ENCODE measurements at regions not wholly inside any gene's neighbourhood (a gene's known extent, or its start where the extent isn't known, plus 50 kb on each side); places are given as distances from the start of the nearest gene placed in this dataset.

DNA sequence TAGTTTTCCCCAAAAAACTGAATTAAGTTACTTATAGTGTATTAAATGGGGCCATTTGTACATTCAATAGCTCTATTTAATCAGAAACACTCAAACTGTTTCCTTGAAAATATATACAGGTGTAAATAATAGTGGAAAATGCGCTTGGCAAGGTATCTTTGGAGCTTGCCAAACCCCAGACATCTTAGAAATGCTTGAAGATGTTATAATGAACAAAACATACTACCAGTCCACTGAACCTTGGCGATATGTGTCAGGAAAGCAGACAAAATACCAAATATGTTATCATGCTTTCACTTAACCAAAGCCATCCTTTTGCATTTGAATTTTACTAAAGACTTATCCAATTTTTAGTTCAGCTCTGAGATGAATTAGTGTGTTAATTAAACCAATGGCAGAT, 352.7 kb upstream of the SEMA3A start:
- DNase-seq (ENCODE audit: low spot score), result no peak

DNA sequence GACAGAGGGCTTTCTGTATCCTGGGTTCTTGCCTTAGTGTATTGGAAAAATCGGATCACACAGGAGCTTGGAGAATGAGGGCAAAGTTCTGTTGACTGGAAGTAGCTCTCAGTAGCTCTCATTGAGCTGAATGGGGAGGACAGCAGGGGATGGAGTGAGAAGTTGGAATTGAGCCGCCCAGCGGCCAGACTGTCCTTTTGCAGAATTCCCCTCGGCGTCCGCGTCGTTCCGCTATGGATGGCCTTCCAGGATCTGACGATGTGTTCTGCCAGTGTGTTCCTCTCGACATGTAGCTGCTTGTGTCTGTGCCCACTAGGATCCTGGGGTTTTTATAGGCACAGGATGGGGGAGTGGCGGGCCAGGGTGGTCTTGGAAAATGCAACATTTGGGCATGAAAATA, 351.8 kb upstream of the SEMA3A start:
- DNase-seq (ENCODE audit: low spot score), result no peak

GRCh38 chr7:84538268-84538667, 343.7 kb upstream of the SEMA3A start:
- no peak for DNase-seq (ENCODE audit: low spot score)

DNA sequence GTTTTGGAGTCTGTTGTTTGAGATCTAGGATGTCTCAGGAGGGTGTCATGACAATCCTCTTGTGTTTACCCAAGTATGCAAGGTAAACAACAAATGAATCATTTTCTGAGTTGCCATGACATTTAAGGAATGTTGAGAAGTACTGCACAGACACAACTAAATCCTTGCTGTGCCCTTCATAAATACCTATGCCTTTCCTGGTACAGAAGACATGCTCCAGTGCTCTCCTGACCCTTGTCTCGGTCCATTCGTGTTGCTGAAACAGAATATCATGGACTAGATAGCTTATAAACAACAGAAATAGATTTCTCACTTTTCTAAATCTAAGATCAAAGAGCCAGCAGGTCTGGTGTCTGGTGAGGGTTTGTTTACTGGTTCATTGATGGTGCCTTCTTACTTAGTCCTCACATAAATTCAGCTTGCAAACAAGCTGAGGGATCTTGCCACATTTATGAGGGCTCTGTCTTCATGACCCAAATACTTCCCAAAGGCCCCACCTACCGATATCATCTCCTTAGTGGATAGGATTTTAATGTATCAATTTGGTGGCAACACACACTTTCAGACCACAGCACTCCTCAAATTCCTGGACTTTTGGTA, 341.8 kb upstream of the SEMA3A start:
- DNase-seq (ENCODE audit: low spot score), result peak; percentile 30

DNA sequence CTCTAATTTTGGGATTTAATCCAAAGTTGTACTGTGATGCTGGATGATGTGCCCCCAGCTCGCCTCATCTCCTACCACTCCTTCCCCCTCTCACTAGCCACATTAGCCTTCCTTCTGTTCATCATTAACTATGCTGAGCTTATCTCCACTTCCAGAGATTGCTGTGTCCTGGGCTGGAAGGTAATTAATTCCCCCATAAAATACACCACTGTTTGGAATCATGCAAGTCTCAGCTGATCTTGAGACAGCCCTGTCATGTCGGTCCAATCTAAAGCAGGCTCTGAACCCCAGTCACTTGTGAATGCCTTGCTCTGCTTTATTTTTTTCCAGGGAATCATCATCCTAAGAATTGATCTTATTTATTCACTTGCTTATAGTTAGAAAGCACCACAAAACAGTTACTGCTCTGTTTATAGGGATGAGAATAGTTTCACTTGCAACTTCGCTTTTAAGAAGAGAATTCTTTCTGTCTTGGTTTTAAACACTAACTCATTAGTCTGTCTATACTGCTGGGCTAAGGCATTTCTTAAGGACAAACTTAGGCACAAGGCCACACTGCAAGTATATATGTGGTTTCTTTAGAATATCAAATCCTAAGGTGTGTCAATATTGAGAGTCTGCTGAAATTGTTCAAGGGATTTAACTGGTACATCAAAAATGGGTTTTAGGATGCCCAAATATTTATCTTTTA, 341.1 kb upstream of the SEMA3A start:
- DNase-seq (ENCODE audit: low spot score), result no peak

DNA sequence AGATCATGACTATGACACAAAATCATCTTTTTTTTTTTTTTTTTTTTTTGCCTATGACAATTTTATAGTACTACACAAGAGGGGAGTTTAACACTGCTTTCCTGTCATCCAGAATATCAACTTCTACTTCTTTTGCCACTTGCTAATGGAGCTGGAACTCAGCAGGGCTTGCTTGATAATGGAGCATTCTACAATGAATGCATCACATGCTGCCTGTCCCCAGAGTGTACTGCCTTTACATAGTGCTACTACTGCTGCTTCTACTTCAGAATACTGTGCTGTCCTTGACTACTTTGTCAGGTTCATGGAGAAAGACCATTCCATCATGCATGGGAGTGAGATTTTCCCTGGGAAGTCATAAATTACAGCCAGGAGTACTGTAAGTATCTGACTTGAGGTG, 338.6 kb upstream of the SEMA3A start:
- DNase-seq (ENCODE audit: low spot score), result no peak

DNA sequence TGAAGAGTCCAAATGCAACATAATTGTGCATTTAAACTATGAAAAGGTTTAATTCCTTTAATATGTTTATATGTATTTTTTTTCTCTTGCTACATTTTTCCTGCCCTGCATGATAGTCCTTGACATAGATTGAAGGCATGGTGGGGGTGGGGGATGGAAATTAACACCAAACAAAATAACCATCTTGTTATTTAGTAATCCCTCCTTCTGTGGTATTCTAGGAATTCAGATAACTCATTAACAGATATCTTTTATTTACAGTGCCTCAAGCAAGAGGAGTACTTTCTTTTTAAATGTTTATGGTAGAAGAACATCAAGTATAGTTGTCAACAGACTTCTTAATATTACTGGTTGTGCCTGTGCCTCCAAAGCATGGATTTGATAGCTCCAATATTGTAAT, 337.6 kb upstream of the SEMA3A start:
- no peak for DNase-seq (ENCODE audit: low spot score)

- DNase-seq (ENCODE audit: low spot score), result peak; percentile 25
Measured at GRCh38 chr7:84529480-84530205, 335.1 kb upstream of the SEMA3A start.

GRCh38 chr7:84528756-84529479, 334.3 kb upstream of the SEMA3A start:
- no peak for DNase-seq (ENCODE audit: low spot score)

DNA sequence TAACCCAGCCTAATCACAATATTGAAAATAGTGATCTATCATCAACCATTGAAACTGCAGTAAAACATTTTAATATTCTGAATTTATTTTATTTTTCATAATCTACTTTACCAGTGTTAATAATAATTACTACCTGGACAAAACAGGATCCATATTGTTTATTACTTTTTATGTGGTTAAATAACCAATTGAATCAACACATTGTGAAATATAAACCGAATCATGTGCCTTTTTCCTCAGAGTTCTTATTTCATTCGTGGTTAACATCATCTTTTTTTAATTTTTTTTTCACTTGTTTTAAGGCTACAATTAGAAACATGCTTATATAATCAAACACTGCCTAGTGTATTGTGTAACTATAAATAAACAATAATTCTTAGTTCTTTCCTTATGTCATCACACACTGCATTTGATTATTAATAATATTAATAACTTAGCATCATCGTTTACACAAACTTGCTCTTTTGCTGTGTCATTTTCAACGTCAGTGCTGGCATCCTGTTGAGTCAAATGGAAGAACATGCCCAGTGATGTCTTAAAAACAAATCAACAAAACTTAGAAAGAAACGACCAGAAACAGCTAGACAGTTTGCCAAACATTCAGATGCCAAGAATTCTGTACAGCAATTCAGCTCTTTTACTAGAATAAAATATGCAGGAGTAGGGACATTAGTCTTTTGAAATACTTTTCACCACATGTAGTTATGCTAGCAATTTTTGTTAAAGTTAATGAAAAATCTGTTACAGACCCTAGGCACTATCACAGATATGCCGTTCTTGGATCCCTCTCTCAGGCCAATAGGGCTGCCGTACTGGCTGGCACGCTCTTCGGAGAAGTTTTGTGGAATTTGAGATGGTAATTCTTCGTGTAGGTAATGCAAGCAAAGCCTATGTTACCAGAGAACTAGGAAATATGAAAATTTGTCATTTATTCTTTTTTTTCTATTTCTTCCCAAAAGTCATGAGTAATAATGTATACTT, 330.4 kb upstream of the SEMA3A start:
- DNase-seq (ENCODE audit: low spot score), result peak; percentile 31

DNA sequence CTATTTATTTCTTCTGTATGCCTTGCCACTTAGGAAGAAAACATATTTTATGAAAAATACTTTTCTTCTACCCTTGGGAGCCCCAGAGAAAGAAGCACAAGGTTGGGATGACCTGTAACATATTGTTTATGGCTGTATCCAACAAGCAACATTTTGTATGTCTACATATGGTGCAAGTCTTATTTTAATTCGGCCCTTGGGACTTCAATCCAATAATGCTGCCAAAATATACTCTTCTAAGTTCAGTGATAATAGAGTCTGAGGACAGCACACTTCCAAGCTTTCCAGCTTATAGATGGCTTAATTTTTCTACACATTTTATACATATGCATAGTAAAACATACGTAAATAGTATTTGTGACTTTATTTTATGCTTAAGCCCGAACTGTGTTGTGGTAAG, 318.5 kb upstream of the SEMA3A start:
- no peak for DNase-seq (ENCODE audit: low spot score)

GRCh38 chr7:84512055-84512454, 317.5 kb upstream of the SEMA3A start:
- DNase-seq (ENCODE audit: low spot score), result no peak

DNA sequence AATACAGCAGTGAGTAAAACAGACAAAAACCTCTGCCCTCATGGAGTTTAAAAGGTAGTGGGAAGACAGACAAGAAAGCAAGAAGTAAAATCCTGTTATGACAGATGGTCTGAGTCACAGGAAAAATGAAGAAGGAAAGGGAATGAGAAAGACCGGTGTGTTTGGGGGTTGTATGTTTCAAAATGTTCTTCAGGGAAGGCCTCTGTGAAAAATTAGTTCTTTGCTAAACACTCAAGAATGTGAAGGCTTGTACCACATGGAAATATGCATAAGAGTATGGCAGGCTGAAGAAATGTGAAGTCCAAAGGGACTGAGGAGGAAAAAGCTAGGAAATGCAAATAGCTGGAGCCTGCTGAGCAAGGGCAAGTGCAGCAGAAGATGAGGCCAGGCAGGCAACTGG, 315.9 kb upstream of the SEMA3A start:
- DNase-seq (ENCODE audit: low spot score), result no peak

DNA sequence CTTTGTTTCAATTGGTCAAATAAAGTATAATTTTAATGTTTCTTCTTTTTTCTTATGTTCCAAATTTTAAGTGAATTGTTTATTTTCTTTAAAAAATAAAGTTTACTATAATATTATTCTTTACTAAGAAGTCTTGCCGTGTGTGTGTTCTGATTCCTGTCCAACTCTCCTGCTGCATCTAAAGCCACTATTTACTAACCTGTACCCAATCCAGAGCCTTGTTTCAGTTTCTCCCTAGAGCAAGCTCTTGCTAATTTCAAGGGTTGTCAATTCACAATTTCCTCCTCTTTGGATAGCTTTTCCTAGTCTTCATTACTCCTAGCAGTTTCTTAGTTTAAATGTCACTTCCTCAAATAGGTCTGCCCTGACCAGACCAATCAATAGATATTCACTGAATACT, 314.9 kb upstream of the SEMA3A start:
- DNase-seq (ENCODE audit: low spot score), result no peak

- no peak for DNase-seq (ENCODE audit: low spot score)
Measured at GRCh38 chr7:84508606-84509005, 314.0 kb upstream of the SEMA3A start.

DNA sequence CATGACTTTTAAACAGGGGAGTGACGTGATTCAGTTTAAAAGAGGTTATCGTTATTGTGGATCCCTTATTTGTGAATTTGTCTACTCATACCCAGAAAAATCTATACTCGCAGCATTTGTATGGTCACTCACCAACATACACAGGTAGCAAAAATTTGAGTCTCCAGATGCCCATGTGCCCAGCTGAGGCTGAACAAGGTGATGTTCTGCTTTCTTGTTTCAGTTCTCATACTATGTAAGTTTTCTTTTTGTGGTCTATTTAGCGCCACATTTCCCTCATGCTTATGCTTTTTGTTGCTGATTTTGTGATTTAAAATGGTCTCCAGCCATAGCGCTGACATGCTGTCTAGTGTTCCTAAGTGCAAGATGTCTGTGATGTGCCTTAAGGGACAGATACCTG, 312.9 kb upstream of the SEMA3A start:
- DNase-seq (ENCODE audit: low spot score), result no peak

GRCh38 chr7:84506151-84506550, 311.6 kb upstream of the SEMA3A start:
- DNase-seq (ENCODE audit: low spot score), result no peak

DNA sequence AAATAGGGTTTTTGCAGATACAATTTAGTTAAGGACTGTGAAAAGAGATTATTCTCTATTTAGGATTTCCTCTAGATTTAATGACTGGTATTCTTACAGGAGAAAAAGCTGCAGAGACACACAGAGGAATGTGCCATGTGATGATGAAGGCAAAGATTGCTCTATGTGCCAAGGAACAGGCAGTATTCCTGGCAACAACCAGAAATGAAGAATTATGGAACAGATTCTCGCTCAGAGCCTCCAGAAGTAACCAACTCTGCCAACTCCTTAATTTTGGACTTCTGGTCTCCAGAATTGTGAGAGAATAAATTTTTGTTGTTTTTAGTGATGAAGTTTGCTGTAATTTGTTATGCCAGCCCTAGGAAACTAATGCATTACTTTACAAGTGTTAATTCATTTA, 307.6 kb upstream of the SEMA3A start:
- DNase-seq (ENCODE audit: low spot score), result no peak

- DNase-seq (ENCODE audit: low spot score), result no peak
Measured at GRCh38 chr7:84497873-84498272, 303.3 kb upstream of the SEMA3A start.

- no peak for DNase-seq (ENCODE audit: low spot score)
Measured at GRCh38 chr7:84495128-84495527, 300.5 kb upstream of the SEMA3A start.
